GM21367 (cell line): ENCODE measurements at regions not wholly inside any gene's neighbourhood (a gene's known extent, or its start where the extent isn't known, plus 50 kb on each side); places are given as distances from the start of the nearest gene placed in this dataset.
"Not testable (repeated sequence)": the region's sequence is repeated elsewhere in the genome, so short reads cannot be mapped to it uniquely, and the experiment has no call there.

Source experiments
- ATAC-seq: cut with Tn5 transposase; IDR thresholded peaks from one replicate; pipeline ENCODE4 v1.9.1; 2021; ENCODE audit not compliant: unreplicated experiment

DNA sequence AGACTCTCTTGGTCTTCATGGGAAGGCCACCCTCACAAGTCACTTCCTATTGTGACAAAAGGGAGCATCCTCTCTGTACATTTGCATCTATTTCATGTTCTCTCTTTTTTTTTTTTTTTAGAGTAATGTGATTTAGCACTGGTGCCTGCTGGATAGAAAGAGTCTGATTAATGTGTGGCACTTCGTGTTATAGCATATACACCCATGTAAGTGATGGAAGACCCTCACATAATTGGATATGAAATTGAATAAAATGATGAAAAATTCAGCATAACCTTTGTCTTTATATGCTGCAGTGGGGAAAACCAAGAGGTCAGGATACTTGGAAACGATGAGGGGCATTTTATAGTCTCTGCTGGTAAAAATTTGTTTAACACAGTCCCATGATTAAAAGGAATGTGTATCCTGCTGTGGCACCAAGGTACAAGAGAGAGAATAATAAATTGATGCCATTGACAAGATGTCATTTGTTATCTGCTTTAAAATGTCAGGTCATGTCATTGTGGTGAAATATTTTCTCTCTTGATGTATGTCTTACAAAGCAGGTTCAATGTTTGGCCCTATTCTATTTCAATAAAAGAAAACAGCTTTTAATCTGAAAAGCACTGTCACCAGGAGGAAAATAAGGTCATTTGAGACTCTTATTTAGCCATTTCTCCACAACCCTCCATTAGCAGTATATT, 1115.4 kb downstream of the STPG2 start:
- ATAC-seq: no peak

DNA sequence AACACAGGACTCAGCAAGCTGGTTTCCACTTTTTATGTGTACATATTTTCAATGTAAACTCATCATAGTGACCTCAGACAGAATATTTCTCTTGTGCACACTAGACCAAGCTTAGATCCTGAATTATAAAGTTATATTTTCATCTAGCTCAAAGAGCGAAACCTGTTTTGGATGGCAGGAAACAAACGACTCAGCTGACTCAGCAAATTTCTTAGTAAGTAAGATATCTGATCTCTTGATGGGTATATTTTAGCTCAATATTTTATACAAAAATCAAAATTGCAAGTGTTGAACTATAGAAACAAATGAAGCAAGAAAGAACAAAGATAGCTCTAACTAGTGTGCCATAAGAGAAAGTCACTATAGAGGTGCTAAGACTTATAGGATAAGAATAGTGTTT, 1114.5 kb downstream of the STPG2 start:
- ATAC-seq: no peak

DNA sequence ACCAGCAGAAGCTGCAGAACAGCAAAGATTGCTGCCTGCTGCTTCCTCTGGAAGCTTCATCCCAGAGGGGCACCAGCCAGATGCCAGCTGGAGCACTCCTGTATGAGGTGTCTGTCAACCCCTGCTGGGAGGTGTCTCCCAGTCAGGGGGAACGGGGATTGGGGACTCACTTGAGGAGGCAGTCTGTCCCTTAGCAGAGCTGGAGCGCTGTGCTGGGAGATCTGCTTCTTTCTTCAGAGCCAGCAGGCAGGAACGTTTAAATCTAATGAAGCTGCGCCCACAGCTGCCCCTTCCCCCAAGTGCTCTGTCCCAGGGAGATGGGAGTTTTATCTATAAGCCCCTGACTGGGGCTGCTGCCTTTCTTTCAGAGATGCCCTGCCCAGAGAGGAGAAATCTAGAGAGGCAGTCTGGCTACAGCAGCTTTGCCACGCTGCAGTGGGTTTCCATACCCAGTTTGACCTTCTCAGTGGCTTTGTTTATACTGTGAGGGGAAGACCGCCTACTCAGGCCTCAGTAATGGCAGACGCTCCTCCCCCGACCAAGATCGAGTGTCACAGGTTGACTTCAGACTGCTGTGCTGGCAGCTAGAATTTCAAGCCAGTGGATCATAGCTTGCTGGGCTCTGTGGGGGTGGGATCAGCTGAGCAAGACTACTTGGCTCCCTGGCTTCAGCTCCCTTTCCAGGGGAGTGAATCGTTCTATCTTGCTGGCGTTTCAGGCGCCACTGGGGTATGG, 1105.7 kb downstream of the STPG2 start:
- not testable (repeated sequence) for ATAC-seq

DNA sequence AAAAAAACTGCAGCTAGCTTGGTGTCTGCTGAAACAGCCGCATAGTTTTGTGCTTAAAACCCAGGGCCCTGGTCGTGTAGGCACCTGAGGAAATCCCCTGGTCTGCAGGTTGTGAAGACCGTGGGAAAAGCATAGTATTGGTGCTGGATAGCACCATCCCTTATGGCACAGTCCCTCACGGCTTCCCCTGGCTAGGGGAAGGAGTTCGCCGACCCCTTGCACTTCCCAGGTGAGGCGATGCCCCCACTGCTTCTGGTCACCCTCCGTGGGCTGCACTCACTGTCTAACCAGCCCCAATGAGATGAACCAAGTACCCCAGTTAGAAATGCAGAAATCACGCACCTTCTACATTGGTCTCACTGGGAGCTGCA, 1105.1 kb downstream of the STPG2 start:
- no peak for ATAC-seq

DNA sequence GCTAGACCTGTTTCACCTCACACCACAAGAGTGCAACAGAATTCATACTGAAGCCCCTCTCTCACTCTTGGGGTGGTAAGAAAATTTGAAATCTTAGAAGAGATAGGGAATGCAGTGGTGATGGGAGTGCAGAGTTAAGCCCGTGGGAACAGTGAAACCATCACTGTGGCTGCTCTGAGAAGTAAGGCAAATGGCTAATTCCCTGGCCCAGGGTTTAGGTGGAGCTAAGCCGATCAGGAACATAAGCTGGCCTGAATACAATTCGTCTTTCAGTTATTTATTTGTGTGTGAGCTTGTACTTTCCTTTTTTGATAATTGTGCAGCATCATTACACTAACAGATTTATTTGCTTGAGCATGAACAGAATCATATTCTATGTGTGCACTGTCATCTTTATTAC, 1070.6 kb downstream of the STPG2 start:
- ATAC-seq: no peak

DNA sequence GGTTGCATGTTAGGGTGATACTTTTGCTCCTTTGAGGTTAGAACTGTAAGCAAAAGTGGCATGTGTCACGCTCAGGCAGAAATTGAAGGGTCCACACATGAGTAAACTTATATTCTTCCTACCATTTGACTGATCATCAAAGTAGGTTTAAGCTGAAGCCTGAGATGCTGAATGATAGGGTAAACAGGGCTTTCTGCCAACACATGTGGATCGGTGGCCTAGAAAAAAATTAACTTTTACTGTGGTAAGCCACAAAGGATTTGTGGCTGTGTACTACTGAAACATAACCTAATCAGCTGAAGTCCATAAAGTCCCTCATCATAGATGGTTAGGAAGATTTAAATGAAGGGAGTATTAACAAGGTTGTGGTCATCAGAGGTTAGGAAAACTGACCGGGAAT, 1070.1 kb downstream of the STPG2 start:
- no peak for ATAC-seq

DNA sequence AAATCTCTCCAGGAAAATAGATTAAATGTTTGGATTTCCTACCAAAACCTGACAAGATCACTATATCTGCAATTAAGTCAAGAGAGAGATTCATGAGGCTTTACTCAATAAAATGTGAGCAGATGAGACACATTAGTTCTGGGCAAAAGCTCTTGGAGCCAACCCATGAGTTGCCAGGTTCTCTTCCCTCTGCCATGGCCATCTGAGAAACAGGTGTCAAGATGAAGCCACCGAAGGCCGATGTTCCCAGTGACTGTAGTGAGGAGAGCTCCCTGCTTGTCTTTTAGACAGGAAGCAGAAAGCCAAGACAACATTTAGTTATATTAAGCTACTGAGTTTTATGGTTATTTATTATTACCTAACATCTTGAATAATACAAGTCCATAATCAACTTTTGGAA, 1068.7 kb downstream of the STPG2 start:
- no peak for ATAC-seq

DNA sequence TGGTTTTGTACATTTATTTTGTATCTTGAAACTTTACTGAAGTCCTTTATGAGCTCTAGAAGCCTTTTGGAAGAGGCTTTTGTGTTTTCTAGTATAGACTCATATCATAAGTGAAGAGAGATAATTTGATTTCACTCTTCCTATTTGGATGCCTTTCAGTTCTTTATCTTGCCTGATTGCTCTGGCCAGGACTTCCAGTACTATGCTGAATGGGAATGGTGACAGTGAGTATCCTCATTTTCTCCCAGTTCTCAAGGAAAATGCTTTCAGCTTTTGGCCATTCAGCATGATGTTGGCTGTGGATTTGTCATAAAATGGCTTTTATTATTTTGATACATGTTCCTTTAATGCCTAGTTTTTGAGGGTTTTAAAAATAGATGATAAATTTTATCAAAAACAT, 1061.3 kb downstream of the STPG2 start:
- ATAC-seq: no peak

DNA sequence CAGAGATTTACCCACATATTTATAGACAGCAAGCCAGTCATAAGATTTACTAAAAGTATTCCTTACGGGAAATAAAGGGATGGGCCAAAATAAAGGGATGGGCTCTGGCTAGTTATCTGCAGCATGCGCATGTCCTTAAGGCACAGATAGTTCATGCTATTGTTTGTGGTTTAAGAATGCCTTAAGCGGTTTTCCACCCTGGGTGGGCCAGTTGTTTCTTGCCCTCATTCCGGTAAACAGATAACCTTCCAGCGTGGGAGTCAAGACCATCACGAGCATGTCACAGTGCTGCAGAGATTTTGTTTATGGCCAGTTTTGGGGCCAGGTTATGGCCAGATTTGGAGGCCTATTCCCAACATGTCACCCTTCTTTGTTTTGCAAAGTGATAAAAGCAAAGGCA, 1046.2 kb downstream of the STPG2 start:
- ATAC-seq: not testable (repeated sequence)

DNA sequence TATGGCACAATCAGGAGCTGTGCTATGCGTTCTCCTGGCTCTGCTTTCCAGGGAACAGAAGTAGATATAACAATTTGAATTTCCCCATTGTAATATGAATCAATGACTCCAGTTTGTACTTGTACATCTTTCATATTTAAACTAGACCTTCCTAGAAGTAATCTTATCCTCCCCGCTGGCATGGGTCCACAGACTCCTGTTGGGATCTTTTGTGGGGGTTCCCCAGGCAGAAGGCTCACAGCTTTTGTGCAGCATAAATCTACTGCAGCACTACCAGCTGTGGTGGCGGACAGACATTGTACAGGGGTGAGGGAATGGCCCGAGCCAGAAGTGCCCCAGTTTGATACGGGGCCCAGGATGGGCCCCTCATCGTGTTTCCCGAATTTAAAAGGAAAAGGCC, 1042.1 kb downstream of the STPG2 start:
- ATAC-seq: not testable (repeated sequence)

DNA sequence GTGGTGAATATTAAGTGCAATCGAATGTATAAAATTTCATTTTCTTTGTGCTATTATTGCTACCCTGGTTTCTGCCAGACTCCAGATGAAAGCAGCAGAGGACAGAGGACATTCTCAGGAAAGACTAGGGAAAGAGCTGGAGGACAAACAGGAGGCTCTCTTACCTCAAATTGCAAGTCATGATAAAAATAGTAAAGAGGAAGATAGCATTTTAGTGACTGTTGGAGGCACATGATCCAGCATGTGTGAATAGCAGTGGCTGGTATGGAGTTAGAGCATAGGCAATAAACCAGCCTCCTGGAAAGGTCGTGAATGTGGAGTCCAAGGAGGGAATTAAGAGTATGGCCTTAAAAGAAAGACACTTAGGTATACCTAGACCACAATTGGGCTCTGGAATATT, 1040.0 kb downstream of the STPG2 start:
- no peak for ATAC-seq

DNA sequence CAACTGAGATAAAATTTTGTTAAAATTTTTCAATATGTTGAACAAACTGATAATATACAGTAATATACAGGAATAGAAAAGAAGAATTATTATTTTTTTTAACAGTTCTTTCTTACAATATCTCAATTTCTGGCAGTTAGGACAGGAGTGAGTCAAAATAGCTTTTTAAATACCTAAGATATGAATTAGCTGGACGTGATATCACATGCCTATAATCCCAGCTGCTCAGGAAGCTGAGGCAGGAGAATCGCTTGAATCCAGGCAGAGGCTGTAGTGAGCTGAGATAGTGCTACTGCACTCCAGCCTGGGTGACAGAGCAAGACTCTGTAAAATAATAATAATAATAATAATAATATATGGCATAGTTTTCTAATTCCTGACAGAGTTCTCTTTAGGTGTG, 1039.3 kb downstream of the STPG2 start:
- ATAC-seq: no peak

DNA sequence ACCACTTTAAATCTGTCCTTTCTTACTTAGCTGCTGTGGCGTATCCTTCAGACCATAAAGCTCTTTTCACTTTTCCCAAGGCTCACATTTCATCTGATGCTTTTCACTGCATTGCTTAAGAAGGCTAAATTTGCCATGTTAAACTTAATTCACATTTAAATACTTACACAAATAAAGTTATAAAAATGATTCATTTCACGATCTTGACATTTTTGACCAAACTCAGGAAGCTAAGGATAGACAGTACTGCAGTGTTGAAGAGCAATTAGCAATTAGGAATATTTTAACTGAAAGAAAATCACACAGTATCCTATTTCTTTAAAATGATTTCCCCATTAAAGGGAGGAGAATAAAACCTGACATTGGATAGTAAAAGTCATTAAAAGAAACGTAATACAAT, 1038.6 kb downstream of the STPG2 start:
- no peak for ATAC-seq

DNA sequence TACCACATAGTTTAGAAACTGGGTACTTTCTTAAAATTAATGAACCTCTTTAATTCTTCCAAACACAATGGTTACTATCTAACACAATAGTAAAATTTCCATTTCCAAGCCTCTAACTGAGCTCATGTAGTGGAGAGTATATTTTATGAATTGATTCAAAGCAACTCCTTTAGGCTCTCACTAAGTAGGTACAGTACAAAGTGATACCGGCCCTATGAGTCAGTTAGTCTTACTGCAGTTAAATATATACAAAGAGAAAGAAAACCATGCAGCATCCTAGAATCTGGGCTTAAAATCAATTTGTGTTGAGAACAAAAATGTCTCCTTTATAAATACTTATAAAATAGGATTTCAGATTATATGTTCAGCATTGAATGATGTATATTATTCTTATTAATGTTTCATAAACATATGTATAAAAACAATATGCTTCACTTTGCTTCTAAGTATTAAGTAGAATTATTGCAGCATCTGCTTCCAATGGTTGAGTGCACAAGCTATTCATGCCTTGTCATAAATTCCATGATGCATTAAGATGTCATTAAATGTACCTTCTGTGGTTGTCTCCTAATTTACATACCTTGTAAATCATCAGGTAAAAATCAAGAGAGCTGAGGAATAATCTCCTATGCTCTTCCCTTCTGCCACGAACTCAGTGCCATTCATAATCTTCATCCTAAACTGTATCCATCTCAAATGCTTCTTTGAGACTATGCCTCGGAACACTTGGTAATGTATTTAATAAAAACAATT, 1037.8 kb downstream of the STPG2 start:
- no peak for ATAC-seq

DNA sequence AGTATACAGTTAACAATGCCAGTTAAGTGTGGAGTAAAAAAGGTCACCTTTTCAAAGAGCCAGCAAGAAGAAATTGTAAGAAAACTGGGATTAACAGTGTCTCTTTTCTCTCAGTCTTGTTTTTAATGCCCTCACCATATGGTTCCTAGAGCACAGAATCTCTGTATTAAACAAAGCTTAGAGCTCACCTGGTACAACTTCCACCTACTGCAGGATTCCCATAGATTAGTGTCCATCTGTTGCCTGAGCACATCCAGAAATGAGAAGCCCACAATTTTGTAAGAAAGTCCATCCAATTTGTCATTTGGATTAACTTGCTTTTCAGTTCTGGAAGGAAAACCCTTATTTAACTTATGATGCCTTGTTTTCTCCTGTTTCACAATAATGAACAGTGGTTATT, 1037.1 kb downstream of the STPG2 start:
- no peak for ATAC-seq

DNA sequence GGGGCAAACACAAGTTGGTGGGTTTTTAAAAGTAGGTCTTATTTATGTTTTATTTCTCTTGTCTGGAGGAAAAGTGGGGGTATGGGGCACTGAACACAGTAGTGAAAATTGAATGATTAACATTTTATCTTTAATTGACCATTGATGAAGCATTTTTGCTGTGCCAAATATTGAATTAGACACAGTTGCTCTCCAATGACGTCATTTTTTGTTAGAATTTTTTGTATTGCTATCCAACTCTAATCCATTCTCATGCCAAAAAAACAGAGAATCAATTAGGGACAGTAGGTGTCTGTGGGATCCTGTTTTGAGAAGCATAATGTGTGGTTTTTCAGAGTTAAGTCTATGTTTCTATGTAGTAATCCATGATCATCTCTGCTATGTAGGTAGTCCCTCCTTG, 1032.8 kb downstream of the STPG2 start:
- no peak for ATAC-seq

DNA sequence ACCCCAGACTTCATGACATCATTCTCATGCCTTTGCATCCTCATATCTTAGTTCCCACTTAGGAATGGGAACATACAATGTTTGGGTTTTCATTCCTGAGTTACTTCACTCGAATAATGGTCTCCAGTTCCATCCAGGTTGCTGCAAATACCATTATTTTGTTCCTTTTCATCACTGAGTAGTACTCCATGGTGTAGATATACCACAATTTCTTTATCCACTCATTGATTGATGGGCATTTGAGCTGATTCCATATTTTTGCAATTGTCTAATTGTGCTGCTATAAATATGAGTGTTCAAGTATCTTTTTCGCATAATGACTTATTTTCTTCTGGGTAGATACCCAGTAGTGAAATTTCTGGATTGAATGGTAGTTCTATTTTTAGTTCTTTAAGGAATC, 1026.8 kb downstream of the STPG2 start:
- ATAC-seq: no peak

DNA sequence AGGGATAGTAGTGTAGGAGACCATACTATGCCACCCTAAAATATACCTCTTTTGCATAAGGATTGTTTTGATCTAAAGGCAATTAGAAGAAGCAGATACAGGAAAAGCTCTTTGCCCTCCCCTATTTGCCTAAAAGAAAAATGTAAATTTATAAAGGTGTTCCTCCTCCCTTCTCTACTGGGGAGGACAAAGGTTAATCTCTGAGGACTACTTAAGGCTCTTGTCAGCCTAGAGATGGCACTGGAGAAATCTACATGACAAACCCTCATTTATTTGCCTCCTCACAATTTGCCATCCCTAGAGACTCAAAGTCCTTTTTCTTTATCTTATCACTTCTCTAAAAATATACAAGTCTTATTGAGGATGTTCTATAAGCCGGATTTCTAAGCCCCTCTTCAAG, 1021.8 kb downstream of the STPG2 start:
- no peak for ATAC-seq

DNA sequence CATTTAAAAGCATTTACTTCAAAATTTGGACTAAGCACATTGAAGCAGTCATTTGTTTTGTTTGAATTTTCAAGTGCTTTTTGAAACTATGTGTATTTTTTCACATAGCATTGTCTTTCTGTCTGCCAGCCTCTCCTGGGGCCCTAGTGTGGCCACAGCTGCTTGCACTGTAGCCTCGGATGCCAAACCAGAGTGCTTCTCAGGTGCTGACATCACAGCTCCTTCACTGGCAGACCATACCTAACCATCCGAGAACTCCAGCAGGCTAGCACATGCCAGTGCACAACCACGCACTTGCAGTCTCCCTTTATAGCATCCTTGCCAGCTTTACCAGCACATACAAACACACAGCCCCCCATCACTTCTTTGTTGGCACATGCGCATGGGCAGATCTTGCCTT, 1019.7 kb downstream of the STPG2 start:
- no peak for ATAC-seq

DNA sequence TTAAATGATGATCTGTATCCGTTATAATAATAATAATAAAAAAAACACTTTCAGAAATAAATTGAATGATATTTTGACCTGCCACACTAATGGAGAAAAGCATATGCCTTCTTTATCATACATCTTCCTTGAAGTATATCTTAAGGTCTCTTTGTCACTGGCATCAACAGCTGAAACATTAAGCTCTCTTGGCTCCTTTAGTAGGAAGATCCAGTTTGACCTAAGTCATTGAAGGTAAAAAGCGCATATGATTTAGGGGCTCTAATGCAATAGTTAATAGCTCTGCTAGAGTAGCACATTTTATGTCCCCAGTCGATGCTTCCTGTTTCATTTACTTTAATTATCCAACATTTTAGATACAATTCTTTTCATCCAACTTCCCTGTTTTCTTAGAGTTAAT, 1010.8 kb downstream of the STPG2 start:
- no peak for ATAC-seq

DNA sequence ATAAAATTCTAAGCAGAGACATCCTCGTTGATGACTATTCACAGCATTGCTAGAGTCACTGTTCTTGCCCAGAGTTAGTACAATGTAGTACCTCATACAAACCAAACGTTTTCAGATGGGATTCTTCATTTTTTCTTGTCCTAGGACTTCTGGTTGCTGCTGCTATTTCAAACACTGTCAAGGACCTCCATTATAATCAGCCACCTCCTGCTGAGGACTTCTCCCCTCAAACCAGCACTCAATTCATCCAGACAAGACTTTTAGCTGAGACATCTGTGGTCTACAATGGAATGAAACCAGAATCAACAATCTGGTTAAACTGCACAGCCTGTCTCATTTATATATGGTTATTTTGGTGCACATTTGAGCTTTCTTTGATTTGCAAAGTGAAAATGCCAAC, 1008.8 kb downstream of the STPG2 start:
- no peak for ATAC-seq

DNA sequence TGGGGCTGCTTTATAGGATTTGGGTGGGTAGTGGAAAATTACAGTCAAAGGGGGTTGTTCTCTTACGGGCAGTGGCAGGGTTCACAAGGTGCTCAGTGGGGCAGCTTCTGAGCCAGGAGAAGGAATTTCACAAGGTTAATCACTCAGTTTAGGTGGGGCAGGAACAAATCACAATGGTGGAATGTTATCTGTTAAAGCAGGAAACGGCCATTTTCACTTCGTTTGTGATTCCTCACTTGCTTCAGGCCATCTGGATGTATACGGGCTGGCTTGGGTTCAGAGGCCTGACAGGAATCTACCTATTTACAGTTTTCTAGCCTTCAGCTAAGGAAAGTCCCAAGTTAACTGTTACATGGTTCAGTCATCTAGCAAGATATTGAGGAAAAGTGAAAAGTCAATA, 1003.5 kb downstream of the STPG2 start:
- no peak for ATAC-seq
